ENCODE measurements at regions not wholly inside any gene's neighbourhood (a gene's known extent, or its start where the extent isn't known, plus 50 kb on each side); places are given as distances from the start of the nearest gene placed in this dataset.

- TF ChIP-seq TAF1 (IDR thresholded peaks at IDR 0.05; ENCODE audit: borderline replicate concordance, insufficient read depth, low read length): no peak
- no peak for TF ChIP-seq SIN3A (IDR thresholded peaks at IDR 0.05; ENCODE audit: borderline replicate concordance, insufficient read depth, low read length)
- no peak for TF ChIP-seq REST (IDR thresholded peaks at IDR 0.05; ENCODE audit: insufficient read depth in 1 of 2, low read depth in 2 of 2, low read length in 2 of 2)
Measured at GRCh38 chr5:5025098-5025773, 114.9 kb upstream of the ADAMTS16 start.

Data from PFSK-1 (cell line).